DND-41 (cell line): ENCODE measurements at regions not wholly inside any gene's neighbourhood (a gene's known extent, or its start where the extent isn't known, plus 50 kb on each side); places are given as distances from the start of the nearest gene placed in this dataset.

ENCODE experiments used
- ATAC-seq: fragments of 200-7000 bp; cut with Tn5 transposase; 3 replicates; pipeline ENCODE4 v1.9.1; 2021; ENCODE audit warnings: low read depth; ENCODE audit not compliant: insufficient read depth
- DNase-seq: peaks from one replicate; pipeline ENCODE4 v3.0.0-alpha.2; 2020
- H2AFZ ChIP-seq: 2 replicates; pipeline ENCODE4 v1.6.0; 2012; ENCODE audit warnings: low read depth, low read length
- H3K27ac ChIP-seq: 2 replicates; pipeline ENCODE4 v1.5.1; 2012; ENCODE audit warnings: low read length, inconsistent platforms
- H3K27me3 ChIP-seq: fragments of 200-600 bp; sonication (generic); 2 replicates; pipeline ENCODE4 v1.6.0; 2012; ENCODE audit warnings: low read length, mild to moderate bottlenecking, inconsistent platforms; ENCODE audit not compliant: insufficient read depth, poor library complexity
- H3K36me3 ChIP-seq: 2 replicates; pipeline ENCODE4 v1.5.1; 2012; ENCODE audit warnings: low read length, inconsistent platforms; ENCODE audit not compliant: insufficient read depth
- H3K4me1 ChIP-seq: 2 replicates; pipeline ENCODE4 v1.5.1; 2012; ENCODE audit warnings: mild to moderate bottlenecking, low read length; ENCODE audit not compliant: insufficient read depth
- H3K4me2 ChIP-seq: 2 replicates; pipeline ENCODE4 v1.6.0; 2012; ENCODE audit warnings: mild to moderate bottlenecking, moderate library complexity, low read length, inconsistent platforms; ENCODE audit not compliant: insufficient read depth
- H3K4me3 ChIP-seq, 2 experiments: fragments of 200-600 bp in 1 of 2; shearing (Covaris generic) in 1 of 2; 2 replicates each; pipeline ENCODE4 v1.5.1; 2012 to 2016; ENCODE audit warnings: inconsistent platforms in 2 of 2, low read length in 2 of 2, mild to moderate bottlenecking in 2 of 2, low read depth in 1 of 2, moderate library complexity in 1 of 2
- H3K79me2 ChIP-seq: 2 replicates; pipeline ENCODE4 v1.6.0; 2012; ENCODE audit warnings: low read length, inconsistent platforms; ENCODE audit not compliant: insufficient read depth
- H3K9ac ChIP-seq: 2 replicates; pipeline ENCODE4 v1.6.0; 2012; ENCODE audit warnings: low read depth, mild to moderate bottlenecking, inconsistent platforms, low read length, moderate library complexity
- H3K9me3 ChIP-seq: 2 replicates; pipeline ENCODE4 v1.5.1; 2012; ENCODE audit warnings: low read length, moderate library complexity, mild to moderate bottlenecking, inconsistent platforms; ENCODE audit not compliant: insufficient read depth, severe bottlenecking
- H4K20me1 ChIP-seq: 2 replicates; pipeline ENCODE4 v1.6.0; 2012; ENCODE audit warnings: low read length; ENCODE audit not compliant: insufficient read depth
- EZH2 ChIP-seq: IDR thresholded peaks from 3 replicates; pipeline ENCODE4 v1.6.1; 2012; ENCODE audit warnings: borderline replicate concordance, low read depth, mild to moderate bottlenecking, moderate library complexity, low read length, inconsistent platforms; ENCODE audit not compliant: severe bottlenecking
- TF ChIP-seq, protein P1 (sequence below): IDR thresholded peaks from 2 replicates; pipeline ENCODE4 v1.5.1; 2012; ENCODE audit warnings: borderline replicate concordance, low read length, moderate library complexity, mild to moderate bottlenecking; ENCODE audit not compliant: poor library complexity, severe bottlenecking; ENCODE audit errors: extremely low read depth

DNA sequence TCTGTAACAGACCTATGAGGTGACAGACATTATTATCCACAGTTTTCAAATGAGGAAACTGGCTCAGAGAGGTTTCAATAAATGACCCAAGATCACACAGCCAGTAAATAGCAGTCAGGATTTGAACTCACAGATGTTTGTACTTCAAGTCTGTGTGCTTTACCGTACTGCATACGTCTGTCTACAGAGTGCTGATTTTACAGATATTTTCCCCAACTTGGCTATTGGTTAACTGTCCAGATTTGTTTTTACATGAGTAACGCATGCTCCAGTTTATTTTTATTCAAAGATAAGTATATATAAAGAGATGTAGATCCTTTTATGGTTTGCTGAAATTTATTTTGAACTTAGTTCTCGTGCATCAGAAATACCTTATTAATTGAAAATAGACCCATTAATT, 65.7 kb upstream of the SLC38A2 start:
- DNase-seq = no peak
- ATAC-seq = no peak
- H3K27me3 ChIP-seq = no peaks in the 10 kb centered on the region
- H3K4me3 ChIP-seq = no peak overlapping the region
- H2AFZ ChIP-seq = no peak overlapping the region
- H3K9ac ChIP-seq = no peak overlapping the region
- H3K4me1 ChIP-seq = no peaks in the 10 kb centered on the region
- no peaks in the 10 kb centered on the region for H3K36me3 ChIP-seq
- H4K20me1 ChIP-seq = no peaks in the 10 kb centered on the region
- TF ChIP-seq EZH2 = no peak
- TF ChIP-seq, protein P1, sequence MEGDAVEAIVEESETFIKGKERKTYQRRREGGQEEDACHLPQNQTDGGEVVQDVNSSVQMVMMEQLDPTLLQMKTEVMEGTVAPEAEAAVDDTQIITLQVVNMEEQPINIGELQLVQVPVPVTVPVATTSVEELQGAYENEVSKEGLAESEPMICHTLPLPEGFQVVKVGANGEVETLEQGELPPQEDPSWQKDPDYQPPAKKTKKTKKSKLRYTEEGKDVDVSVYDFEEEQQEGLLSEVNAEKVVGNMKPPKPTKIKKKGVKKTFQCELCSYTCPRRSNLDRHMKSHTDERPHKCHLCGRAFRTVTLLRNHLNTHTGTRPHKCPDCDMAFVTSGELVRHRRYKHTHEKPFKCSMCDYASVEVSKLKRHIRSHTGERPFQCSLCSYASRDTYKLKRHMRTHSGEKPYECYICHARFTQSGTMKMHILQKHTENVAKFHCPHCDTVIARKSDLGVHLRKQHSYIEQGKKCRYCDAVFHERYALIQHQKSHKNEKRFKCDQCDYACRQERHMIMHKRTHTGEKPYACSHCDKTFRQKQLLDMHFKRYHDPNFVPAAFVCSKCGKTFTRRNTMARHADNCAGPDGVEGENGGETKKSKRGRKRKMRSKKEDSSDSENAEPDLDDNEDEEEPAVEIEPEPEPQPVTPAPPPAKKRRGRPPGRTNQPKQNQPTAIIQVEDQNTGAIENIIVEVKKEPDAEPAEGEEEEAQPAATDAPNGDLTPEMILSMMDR = no peak
- no peaks in the 10 kb centered on the region for H3K79me2 ChIP-seq
- H3K9me3 ChIP-seq = no peaks in the 10 kb centered on the region
- H3K4me2 ChIP-seq = no peak overlapping the region
- no peak overlapping the region for H3K27ac ChIP-seq

DNA sequence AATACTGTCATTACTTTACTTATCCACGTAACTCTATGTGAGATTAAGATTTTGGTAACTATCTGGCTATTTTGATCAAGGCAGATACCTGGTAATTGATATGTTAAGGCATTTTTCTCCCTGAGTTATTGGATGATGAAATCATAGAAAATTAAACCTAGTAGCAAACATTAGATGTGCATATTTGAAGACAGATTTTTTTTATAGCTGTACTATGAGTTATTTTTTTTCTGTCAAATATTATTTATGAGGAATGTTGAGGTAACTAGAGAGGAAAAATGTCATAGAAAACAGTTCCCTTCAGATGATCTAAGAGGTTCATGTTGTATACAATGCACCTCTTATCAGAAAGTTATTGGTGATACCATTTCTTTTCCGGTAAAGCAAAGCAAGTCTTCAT, 64.9 kb upstream of the SLC38A2 start:
- Histone ChIP-seq H3K9me3 (no peaks in the 10 kb centered on the region), H3K27me3 (no peaks in the 10 kb centered on the region), H3K9ac (no peak overlapping the region), H3K4me3 (no peak overlapping the region), H3K4me1 (no peaks in the 10 kb centered on the region), H3K79me2 (no peaks in the 10 kb centered on the region), H3K27ac (no peak overlapping the region), H2AFZ (no peak overlapping the region), H3K36me3 (no peaks in the 10 kb centered on the region), H4K20me1 (no peaks in the 10 kb centered on the region), H3K4me2 (no peak overlapping the region)
- DNase-seq (no peak), ATAC-seq (no peak)
- TF ChIP-seq, protein P1 = no peak

DNA sequence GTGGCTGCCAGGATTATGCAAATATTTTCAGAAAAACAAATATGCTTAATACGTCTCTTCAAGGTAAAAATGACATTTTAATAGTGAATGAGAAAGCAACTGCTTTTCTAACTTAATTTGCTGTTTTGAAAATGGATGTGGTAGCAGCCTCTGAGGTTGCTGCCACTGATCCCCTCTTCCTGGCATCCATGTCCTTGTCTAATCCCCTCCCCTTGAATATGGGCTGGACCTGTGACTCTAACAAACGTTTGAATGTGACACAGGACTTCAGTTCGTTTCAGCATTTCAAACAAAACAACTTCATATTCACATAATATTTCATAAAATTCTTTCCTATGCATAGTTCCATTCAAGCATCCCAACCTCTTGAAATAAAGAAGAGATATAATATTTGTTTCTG, 64.2 kb upstream of the SLC38A2 start:
- Histone ChIP-seq H3K27me3 (no peaks in the 10 kb centered on the region), H3K4me3 (no peak overlapping the region), H3K9me3 (no peaks in the 10 kb centered on the region), H3K9ac (no peak overlapping the region), H3K36me3 (no peaks in the 10 kb centered on the region), H4K20me1 (no peaks in the 10 kb centered on the region), H3K79me2 (no peaks in the 10 kb centered on the region), H3K4me1 (no peaks in the 10 kb centered on the region), H3K4me2 (no peak overlapping the region), H3K27ac (no peak overlapping the region), H2AFZ (no peak overlapping the region)
- no peak for TF ChIP-seq EZH2
- TF ChIP-seq, protein P1 = no peak
- DNase-seq (no peak), ATAC-seq (0 out of 3 replicates have a peak, but pooled peaks have one; percentile 45)

DNA sequence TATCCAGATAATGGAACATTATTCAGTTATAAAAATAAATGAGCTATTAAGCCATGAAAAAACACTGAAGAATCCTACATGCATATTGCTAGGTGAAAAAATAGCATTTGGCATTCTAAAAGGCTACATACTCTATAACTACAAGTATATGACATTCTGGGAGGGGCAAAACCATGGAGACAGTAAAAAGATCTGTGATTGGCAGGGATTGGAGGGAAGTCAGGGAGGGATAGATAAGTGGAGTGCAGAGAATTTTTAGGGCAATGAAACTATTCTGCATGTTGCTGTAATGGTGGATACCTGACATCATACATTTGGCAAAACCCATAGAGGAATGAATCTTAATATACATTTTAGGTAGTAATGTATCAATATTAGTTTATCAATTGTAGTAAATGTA, 63.1 kb upstream of the SLC38A2 start:
- no peak overlapping the region for H3K4me2 ChIP-seq
- no peak overlapping the region for H3K9ac ChIP-seq
- ATAC-seq (no peak), DNase-seq (no peak)
- no peaks in the 10 kb centered on the region for H3K27me3 ChIP-seq
- H3K4me3 ChIP-seq = no peak overlapping the region
- TF ChIP-seq, protein P1 = no peak
- TF ChIP-seq EZH2 = no peak
- H2AFZ ChIP-seq = no peak overlapping the region
- no peaks in the 10 kb centered on the region for H3K79me2 ChIP-seq
- peaks cover 8% of the 10 kb centered on the region for H3K4me1 ChIP-seq
- no peaks in the 10 kb centered on the region for H3K9me3 ChIP-seq
- H3K27ac ChIP-seq = no peak overlapping the region
- no peaks in the 10 kb centered on the region for H4K20me1 ChIP-seq
- H3K36me3 ChIP-seq = no peaks in the 10 kb centered on the region
